Kidney tubule cell (primary cell): ENCODE measurements at regions not wholly inside any gene's neighbourhood (a gene's known extent, or its start where the extent isn't known, plus 50 kb on each side); places are given as distances from the start of the nearest gene placed in this dataset.
"Not testable (repeated sequence)": the region's sequence is repeated elsewhere in the genome, so short reads cannot be mapped to it uniquely, and the experiment has no call there.

Experiments used
- DNase-seq: peaks from one replicate; pipeline ENCODE4 v3.0.0-alpha.2; 2018; ENCODE audit warnings: low spot score

- DNase-seq, result no peak
These were observed 85.4 kb upstream of the RALY start for GRCh38 chr20:33908336-33908735.

GRCh38 chr20:33908868-33909267, 84.8 kb upstream of the RALY start:
- DNase-seq, result no peak

- peak; percentile 77 for DNase-seq
These were observed 84.3 kb upstream of the RALY start for GRCh38 chr20:33909331-33909921.

GRCh38 chr20:33910056-33910455, 83.7 kb upstream of the RALY start:
- DNase-seq, result no peak

GRCh38 chr20:33910529-33911327, 83.0 kb upstream of the RALY start:
- peak; percentile 43 for DNase-seq

GRCh38 chr20:33914919-33915318, 78.8 kb upstream of the RALY start:
- DNase-seq, result peak; percentile 59

DNA sequence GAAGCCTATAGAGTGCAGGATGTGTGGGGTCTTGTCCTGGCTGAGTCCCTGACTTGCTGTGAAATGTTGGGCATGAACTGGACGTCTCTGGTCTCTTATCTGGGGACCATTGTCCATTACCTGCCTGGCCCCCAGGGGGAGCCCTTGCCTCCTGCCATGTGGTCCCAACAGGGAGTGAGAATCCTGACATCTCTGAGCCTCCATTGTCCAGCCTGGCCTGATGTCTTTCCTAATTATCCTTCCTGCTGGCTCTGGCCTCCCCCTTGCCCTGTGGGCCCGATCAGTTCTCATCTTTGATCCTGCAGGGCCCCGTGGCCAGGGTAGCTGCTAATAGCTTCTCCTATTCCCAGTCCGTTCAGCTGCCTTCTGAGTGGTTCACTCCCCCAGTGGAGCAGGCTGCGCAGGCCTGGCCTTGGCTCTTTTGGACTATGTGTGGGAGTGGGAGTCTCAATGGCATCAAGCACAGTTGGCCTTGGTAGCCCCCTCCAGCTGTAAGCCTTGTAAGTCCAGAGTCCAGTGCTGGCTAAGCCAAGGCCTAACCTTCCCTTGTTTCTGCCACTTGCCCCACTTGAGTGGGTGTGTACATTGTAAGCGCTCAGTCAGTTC, 77.9 kb upstream of the RALY start:
- DNase-seq, result peak; percentile 42

DNA sequence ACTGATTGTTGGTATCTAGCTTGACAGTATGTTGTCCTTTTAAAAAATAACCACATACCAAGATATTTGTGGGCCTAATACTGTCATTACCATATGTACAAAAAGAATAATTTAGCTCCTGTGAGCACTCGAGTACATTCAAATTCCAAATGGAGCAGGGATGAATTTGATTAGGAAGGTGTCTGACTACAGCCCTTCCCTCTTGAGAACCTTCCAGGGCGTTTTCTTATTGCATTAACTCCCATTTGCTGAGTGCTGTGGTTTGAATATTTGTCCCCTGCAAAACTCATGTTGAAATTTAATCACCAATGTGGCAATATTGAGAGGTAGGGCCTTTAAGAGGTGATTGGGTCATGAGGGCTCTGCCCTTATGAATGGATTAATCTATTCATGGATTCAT, 76.9 kb upstream of the RALY start:
- no peak for DNase-seq

GRCh38 chr20:33917831-33918525, 75.7 kb upstream of the RALY start:
- no peak for DNase-seq

- no peak for DNase-seq
These were observed 75.0 kb upstream of the RALY start for GRCh38 chr20:33918662-33919061.

- DNase-seq, result no peak
These were observed 74.1 kb upstream of the RALY start for GRCh38 chr20:33919653-33920052.

DNA sequence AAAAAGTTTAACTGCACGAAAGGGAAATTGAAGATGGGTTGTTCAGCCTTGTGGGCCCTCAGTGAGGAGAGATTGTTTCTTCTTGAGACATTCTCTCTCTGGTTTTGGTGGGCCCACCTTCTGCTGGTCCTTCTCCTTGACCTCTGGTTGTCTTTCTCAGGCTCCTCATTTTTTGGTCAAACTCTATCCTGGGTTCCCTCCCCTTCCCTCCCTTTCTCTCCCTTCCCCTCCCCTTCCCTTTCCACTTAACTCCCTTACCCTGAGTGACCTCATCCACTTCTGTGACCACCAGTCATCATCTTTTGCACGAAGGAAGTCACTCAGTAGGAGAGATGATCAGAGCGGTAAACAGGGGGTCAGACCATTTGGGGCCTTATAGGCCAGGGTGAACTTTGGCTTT, 71.5 kb upstream of the RALY start:
- no peak for DNase-seq

- DNase-seq, result no peak
These were observed 70.0 kb upstream of the RALY start for GRCh38 chr20:33923740-33924139.

GRCh38 chr20:33925867-33926266, 67.8 kb upstream of the RALY start:
- no peak for DNase-seq

DNA sequence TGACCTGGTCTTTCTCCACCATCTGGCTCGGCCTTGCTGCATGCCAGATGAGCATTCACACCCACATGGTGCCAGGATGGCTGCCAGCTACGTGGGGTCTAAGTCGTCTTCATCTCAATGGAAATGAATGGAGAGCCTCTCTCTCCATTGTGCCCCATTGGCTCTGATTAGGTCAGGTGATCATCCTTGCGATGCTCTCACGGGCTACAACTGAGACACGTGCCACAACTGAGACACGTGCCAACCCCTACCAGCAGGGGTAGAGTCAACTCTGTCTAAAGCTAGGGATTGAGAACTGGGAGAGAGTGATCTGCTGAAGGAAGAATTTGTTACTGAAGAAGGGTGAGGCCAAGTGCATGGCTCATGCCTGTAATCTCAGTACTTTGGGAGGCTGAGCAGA, 67.3 kb upstream of the RALY start:
- DNase-seq, result no peak

GRCh38 chr20:33927724-33928123, 66.0 kb upstream of the RALY start:
- no peak for DNase-seq

- no peak for DNase-seq
These were observed 63.8 kb upstream of the RALY start for GRCh38 chr20:33929917-33930316.

DNA sequence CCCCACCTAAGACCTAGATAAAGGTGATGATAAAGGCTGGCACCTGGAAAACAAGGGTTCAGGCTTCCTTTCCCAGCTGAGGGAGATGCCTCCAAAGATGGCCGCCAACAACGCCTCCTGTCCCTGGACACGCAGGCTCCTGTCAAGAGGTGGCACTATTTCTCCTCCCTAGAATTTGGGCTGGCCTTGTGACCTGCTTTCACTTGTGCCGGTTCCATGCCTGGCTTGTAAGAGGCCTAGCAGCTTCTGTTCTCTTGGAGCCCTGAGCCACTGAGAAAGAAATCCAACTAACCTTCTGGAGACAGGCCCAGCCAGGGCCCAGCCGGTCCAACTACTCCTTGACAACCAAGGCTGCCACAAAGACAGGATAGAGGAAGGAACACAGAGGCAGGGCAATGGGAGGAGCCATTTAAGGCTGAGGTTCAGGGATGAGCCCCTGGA, 60.2 kb upstream of the RALY start:
- peak; percentile 67 for DNase-seq

DNA sequence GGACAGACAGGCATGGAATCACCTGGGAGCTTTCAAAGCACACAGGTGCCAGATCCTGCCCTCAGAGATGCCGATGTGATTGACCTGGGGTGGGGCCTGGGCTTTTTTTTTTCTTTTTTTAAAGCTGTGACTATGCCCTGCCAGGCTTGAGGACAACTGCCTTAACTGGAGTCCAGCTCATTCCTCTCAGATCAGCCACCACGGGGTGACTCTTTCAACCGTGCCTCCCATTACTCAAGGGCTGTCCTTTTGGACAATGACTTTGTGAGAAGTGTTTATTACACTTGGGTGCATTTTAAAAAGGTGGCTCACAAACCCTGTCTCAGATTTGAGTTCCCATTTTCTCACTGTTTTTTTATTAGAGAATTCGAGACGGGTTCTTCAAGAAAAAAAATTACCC, 57.1 kb upstream of the RALY start:
- DNase-seq, result no peak

DNA sequence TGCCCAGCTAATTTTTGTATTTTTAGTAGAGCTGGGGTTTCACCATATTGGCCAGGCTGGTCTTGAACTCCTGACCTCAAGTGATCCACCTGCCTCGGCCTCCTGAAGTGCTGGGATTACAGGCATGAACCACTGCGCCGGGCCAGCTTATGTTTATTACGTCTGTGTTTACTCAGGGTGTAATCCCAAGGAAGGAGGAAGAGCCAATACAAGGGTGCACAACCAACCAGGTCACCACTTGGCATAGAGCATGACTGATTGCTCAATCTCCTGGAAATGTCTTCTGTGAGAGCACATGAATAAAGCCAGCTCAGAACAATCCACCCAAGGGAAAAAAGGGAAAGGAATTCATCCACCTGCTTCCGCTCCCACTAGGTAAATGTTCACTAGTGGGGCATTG, 54.7 kb upstream of the RALY start:
- not testable (repeated sequence) for DNase-seq

GRCh38 chr20:33940666-33941065, 53.0 kb upstream of the RALY start:
- no peak for DNase-seq
